ENCODE measurements at regions not wholly inside any gene's neighbourhood (a gene's known extent, or its start where the extent isn't known, plus 50 kb on each side); places are given as distances from the start of the nearest gene placed in this dataset.
"Not testable (repeated sequence)": the region's sequence is repeated elsewhere in the genome, so short reads cannot be mapped to it uniquely, and the experiment has no call there.

DNA sequence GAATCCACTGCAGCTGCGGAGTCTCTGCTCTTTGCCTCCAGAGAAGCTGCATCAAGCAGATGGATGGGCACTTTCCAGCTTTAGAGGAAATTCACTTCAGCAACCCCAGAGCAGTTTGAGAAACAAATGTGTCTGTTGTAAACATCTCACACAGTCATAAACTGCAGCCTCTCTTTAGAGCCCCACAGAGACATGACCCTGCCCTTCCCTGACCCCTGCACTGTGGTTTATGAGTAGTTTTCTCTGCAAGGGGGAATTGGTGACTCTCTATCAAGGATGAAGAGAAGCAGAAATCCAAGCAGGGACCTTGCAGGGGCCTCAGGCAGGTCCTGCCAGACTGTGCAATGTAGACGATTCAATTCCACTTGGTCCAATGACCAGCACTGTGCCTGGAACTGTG is 160.2 kb downstream of the SH2D4B start:
- DNase-seq (ENCODE audit: low read depth) = no peak

GRCh38 chr10:80699602-80700039 is 161.9 kb downstream of the SH2D4B start:
- peak; percentile 64 for DNase-seq (ENCODE audit: low read depth)

DNA sequence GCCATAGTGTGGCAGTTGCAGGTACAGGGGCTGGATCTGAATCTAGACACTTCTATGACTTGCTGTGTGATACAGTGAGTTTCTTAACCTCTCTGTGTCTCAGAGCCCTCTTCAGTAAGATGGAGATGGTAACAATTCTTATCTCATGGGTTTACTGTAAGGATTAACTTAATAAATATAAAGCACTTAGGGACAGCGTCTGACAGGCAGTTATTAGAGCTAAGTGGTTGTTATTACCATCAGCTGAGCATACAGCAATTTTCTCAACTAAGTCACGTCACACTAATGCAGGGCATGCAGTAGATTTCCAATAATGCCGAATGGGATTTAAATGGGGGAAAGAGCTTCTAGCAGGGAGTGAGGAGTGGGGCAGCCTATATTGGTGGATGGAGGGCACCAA is 162.6 kb downstream of the SH2D4B start:
- no peak for DNase-seq (ENCODE audit: low read depth)

- DNase-seq (ENCODE audit: low read depth) = no peak
Measured at GRCh38 chr10:80700760-80701444, 163.2 kb downstream of the SH2D4B start.

DNA sequence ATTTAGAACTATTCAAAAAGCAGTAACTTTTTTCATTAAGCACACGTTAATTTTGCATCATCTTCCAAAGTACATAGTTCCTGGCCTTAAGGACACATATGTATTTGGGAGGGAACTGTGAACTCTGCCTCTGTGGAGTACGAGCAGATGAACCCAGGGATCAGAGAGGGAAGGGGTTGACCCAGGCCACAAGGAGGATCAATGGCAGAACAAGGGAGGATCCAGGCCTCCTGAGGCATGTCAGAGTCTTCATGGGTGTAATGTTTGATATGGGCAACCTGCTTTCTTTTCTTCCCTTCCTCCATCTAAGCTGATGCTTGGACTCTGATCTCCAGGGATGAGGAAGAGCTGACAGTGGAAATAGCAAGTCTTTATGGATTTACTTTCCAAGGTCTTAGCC is 164.0 kb downstream of the SH2D4B start:
- DNase-seq (ENCODE audit: low read depth) = no peak

- DNase-seq (ENCODE audit: low read depth) = no peak
Measured at GRCh38 chr10:80702143-80702542, 164.4 kb downstream of the SH2D4B start.

DNA sequence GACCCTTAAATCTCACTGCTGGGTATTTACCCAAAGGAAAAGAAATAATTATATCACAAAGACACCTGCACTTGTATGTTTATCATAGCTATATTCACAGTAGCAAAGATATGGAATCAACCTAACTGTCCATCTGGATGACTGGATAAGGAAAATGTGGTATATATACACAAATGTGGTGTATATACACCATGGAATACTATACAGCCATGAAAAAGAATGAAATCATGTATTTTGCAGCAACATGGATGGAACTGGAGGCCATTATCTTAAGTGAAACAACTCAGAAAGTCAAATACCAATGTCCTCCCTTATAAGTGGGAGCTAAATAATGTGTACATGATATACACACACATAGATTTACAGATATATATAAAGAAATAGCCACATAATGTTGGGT is 168.2 kb downstream of the SH2D4B start:
- no peak for DNase-seq (ENCODE audit: low read depth)

- no peak for DNase-seq (ENCODE audit: low read depth)
Measured at GRCh38 chr10:80708185-80708584, 170.5 kb downstream of the SH2D4B start.

GRCh38 chr10:80708808-80709207 is 171.1 kb downstream of the SH2D4B start:
- DNase-seq (ENCODE audit: low read depth) = no peak

- DNase-seq (ENCODE audit: low read depth) = no peak
Measured at GRCh38 chr10:80709866-80710265, 172.2 kb downstream of the SH2D4B start.

DNA sequence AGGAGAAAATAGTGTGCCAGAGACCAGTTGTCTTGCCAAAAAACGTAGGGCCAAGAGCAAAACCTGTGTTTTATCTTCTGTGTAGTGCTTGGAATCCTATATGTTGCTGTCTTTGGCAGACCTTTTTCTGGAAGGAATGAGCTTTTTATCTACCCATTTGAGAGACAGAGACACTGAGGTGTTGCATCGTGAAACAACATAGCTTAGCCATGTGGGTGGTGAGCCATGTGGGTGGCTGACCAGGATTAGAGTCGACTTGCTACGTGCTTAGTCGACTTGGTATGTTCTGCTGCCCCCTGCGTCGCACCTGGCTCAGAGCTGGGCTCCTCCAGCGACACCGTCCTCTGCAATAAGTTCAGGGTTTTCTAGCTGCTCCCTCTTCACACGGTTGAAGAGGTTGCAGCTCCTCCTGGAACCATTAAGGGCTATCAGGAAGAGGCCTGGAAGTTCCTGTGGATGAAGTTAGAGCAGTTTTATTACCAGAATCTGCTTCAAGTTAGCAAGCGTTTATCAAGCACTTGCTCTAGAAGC is 175.8 kb downstream of the SH2D4B start:
- DNase-seq (ENCODE audit: low read depth) = no peak

- DNase-seq (ENCODE audit: low read depth) = no peak
Measured at GRCh38 chr10:80714566-80714965, 176.9 kb downstream of the SH2D4B start.

DNA sequence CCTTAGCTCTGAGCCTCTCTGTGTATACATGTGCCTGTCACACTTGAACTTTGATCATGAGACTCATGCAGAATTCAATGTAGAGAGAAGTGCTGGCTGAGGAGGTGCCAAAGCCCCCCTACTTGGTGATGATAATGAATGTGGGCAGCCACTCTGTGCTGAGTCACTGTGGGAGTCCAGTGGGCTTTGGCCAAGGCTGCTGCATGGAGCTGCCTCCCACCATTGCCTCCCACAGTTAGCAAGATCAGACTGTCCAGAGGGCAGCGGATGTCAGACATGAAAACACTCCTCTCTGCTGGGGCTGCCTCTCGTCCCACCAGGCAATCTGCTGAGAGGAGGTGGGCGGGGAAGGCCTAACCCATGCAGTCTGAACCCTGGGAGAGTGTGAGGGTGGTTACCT is 180.3 kb downstream of the SH2D4B start:
- no peak for DNase-seq (ENCODE audit: low read depth)

DNA sequence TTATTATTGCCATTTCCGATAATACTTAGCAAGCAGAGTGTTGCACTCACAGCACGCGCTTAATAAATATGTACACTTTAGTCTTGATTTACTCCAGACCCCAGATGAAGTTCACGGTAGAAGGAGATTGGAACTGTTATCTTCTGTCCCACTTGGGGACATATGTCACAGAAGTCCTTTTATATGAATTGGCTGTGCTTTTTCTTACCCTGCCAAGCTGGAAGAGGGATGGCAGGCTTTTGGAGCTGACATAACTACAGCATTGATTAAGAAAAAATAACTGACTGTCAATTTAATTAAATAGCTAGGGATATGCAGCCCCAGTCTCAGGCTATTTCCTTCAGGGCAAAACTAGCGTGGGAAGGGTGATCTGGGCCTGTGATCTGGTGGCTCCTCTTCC is 182.2 kb downstream of the SH2D4B start:
- DNase-seq (ENCODE audit: low read depth) = no peak

- no peak for DNase-seq (ENCODE audit: low read depth)
Measured at GRCh38 chr10:80720549-80720948, 182.8 kb downstream of the SH2D4B start.

GRCh38 chr10:80728354-80728753 is 190.7 kb downstream of the SH2D4B start:
- not testable (repeated sequence) for DNase-seq (ENCODE audit: low read depth)

DNA sequence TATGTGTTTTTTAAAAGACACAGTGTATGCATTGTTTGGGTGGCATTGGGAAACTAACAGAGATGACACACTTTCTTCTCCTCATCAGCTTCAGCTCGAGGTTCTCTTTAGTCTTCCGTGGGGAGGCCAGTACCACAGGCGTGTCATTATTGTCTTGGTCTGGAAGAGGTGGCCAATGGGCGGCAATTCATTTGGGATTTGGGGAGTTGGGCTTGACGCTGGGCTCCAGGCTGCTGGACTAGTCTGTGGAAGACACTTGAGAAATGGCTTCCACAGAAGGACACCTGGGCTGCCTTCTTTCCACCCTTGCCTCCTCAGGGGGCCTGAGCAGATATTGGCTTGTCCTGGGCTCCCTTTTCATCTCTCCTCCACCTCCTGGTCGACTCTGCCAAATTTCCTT is 192.2 kb downstream of the SH2D4B start:
- DNase-seq (ENCODE audit: low read depth) = no peak

GRCh38 chr10:80730522-80730921 is 192.8 kb downstream of the SH2D4B start:
- no peak for DNase-seq (ENCODE audit: low read depth)

GRCh38 chr10:80734589-80734988 is 196.9 kb downstream of the SH2D4B start:
- no peak for DNase-seq (ENCODE audit: low read depth)

- DNase-seq (ENCODE audit: low read depth) = no peak
Measured at GRCh38 chr10:80737209-80737608, 199.5 kb downstream of the SH2D4B start.

DNA sequence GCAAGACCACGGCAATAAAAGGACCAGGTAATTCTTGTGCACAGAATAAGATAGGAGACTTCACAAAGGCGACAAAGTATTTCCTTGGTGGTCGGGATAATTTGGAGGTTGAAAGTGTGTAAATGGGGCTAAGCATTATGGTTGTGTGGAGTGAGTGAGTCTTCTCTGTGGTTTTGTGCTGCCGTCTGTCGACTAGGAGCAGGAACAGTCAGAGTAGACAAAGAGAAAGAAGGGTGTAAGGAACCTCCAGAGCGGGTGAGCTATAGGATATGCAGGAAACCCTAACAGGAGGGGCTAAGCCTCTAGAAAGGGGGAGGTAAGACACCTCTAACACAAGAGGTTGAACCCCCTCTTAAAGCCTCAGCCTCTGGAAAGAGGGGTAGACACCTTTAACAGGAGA is 201.6 kb downstream of the SH2D4B start:
- DNase-seq (ENCODE audit: low read depth) = no peak

GRCh38 chr10:80739963-80740715 is 202.4 kb downstream of the SH2D4B start:
- DNase-seq (ENCODE audit: low read depth) = no peak

GRCh38 chr10:80741278-80741677 is 203.6 kb downstream of the SH2D4B start:
- DNase-seq (ENCODE audit: low read depth) = no peak
